ENCODE measurements at regions not wholly inside any gene's neighbourhood (a gene's known extent, or its start where the extent isn't known, plus 50 kb on each side); places are given as distances from the start of the nearest gene placed in this dataset.

- peak overlapping the region in 1 of 10 donors; percentile 18 for H3K27ac Mint-ChIP-seq
- no peak overlapping the region for H3K4me3 Mint-ChIP-seq
- no peaks in the 10 kb centered on the region for H3K27me3 Mint-ChIP-seq
- peaks cover 0 to 12% (median 6%) of the 10 kb centered on the region in 9 donors for H3K9me3 Mint-ChIP-seq
- POLR2A ChIA-PET: no interaction called here
- DNase-seq (no peak), ATAC-seq (no peak)
- peaks cover 2 to 7% (median 6%) of the 10 kb centered on the region in 3 donors for H3K36me3 Mint-ChIP-seq
- H3K4me1 Mint-ChIP-seq: peaks cover 0 to 6% (median 2%) of the 10 kb centered on the region in 4 donors
These were observed 94.3 kb upstream of the PGRMC2 start for GRCh38 chr4:128381748-128382559.

- no peak overlapping the region for H3K27ac Mint-ChIP-seq
- POLR2A ChIA-PET: no interaction called here
- peaks cover 0 to 6% (median 2%) of the 10 kb centered on the region in 4 donors for H3K4me1 Mint-ChIP-seq
- ATAC-seq: no peak
- peaks cover 0 to 22% (median 14%) of the 10 kb centered on the region in 9 donors for H3K9me3 Mint-ChIP-seq
- DNase-seq: no peak
- H3K36me3 Mint-ChIP-seq: peaks cover 2 to 16% (median 6%) of the 10 kb centered on the region in 3 donors
- H3K4me3 Mint-ChIP-seq: no peak overlapping the region
- H3K27me3 Mint-ChIP-seq: no peaks in the 10 kb centered on the region
These were observed 92.7 kb upstream of the PGRMC2 start for GRCh38 chr4:128380306-128380705.

GRCh38 chr4:128379860-128380259, 92.2 kb upstream of the PGRMC2 start:
- Mint-ChIP-seq H3K4me1 (peaks cover 0 to 6% (median 2%) of the 10 kb centered on the region in 4 donors), H3K4me3 (no peak overlapping the region), H3K27me3 (no peaks in the 10 kb centered on the region), H3K36me3 (peaks cover 2 to 19% (median 6%) of the 10 kb centered on the region in 3 donors), H3K9me3 (peaks cover 0 to 22% (median 14%) of the 10 kb centered on the region in 9 donors), H3K27ac (no peak overlapping the region)
- POLR2A ChIA-PET: no interaction called here
- no peak for DNase-seq
- ATAC-seq: no peak

- Mint-ChIP-seq H3K9me3 (peaks cover 0 to 22% (median 14%) of the 10 kb centered on the region in 9 donors), H3K4me3 (no peak overlapping the region), H3K27ac (no peak overlapping the region), H3K36me3 (peaks cover 2 to 19% (median 6%) of the 10 kb centered on the region in 3 donors), H3K4me1 (peaks cover 0 to 6% (median 2%) of the 10 kb centered on the region in 4 donors), H3K27me3 (no peaks in the 10 kb centered on the region)
- DNase-seq (no peak), ATAC-seq (no peak)
- POLR2A ChIA-PET: no interaction called here
These were observed 91.1 kb upstream of the PGRMC2 start for GRCh38 chr4:128378668-128379067.

GRCh38 chr4:128376958-128377357, 89.3 kb upstream of the PGRMC2 start:
- no peak overlapping the region for H3K27ac Mint-ChIP-seq
- ATAC-seq: no peak

GRCh38 chr4:128376303-128376702, 88.7 kb upstream of the PGRMC2 start:
- ATAC-seq (no peak), DNase-seq (no peak)
- H3K27ac Mint-ChIP-seq: no peak overlapping the region
- H3K27me3 Mint-ChIP-seq: no peaks in the 10 kb centered on the region
- H3K9me3 Mint-ChIP-seq: peaks cover 0 to 22% (median 14%) of the 10 kb centered on the region in 9 donors
- POLR2A ChIA-PET: no interaction called here
- H3K4me1 Mint-ChIP-seq: peaks cover 0 to 6% (median 2%) of the 10 kb centered on the region in 4 donors
- H3K4me3 Mint-ChIP-seq: no peak overlapping the region
- H3K36me3 Mint-ChIP-seq: peaks cover 0 to 19% (median 2%) of the 10 kb centered on the region in 3 donors

More at GRCh38 chr4:128376958-128377357, 89.3 kb upstream of the PGRMC2 start:
- peaks cover 0 to 19% (median 2%) of the 10 kb centered on the region in 3 donors for H3K36me3 Mint-ChIP-seq
- no peak for DNase-seq
- H3K27me3 Mint-ChIP-seq: no peaks in the 10 kb centered on the region
- H3K4me1 Mint-ChIP-seq: peaks cover 0 to 6% (median 2%) of the 10 kb centered on the region in 4 donors
- peaks cover 0 to 22% (median 14%) of the 10 kb centered on the region in 9 donors for H3K9me3 Mint-ChIP-seq
- H3K4me3 Mint-ChIP-seq: no peak overlapping the region
- POLR2A ChIA-PET: no interaction called here

GRCh38 chr4:128373628-128374027, 86.0 kb upstream of the PGRMC2 start:
- ATAC-seq: no peak
- no peaks in the 10 kb centered on the region for H3K4me1 Mint-ChIP-seq
- H3K9me3 Mint-ChIP-seq: peaks cover 0 to 31% (median 14%) of the 10 kb centered on the region in 9 donors
- no peak overlapping the region for H3K27ac Mint-ChIP-seq
- H3K36me3 Mint-ChIP-seq: peaks cover 2 to 25% (median 6%) of the 10 kb centered on the region in 3 donors
- POLR2A ChIA-PET: no interaction called here
- no peaks in the 10 kb centered on the region for H3K27me3 Mint-ChIP-seq
- DNase-seq: no peak
- no peak overlapping the region for H3K4me3 Mint-ChIP-seq

GRCh38 chr4:128371876-128372275, 84.3 kb upstream of the PGRMC2 start:
- H3K4me3 Mint-ChIP-seq: no peak overlapping the region
- no peak for DNase-seq
- POLR2A ChIA-PET: no interaction called here
- peaks cover 0 to 19% (median 15%) of the 10 kb centered on the region in 9 donors for H3K9me3 Mint-ChIP-seq
- no peaks in the 10 kb centered on the region for H3K27me3 Mint-ChIP-seq
- ATAC-seq: no peak
- H3K4me1 Mint-ChIP-seq: no peaks in the 10 kb centered on the region
- peaks cover 4 to 22% (median 18%) of the 10 kb centered on the region in 3 donors for H3K36me3 Mint-ChIP-seq
- no peak overlapping the region for H3K27ac Mint-ChIP-seq

GRCh38 chr4:128371001-128371777, 83.6 kb upstream of the PGRMC2 start:
- no peak for DNase-seq
- Mint-ChIP-seq H3K9me3 (peaks cover 0 to 15% (median 8%) of the 10 kb centered on the region in 9 donors), H3K36me3 (peaks cover 4 to 18% (median 17%) of the 10 kb centered on the region in 3 donors), H3K27me3 (no peaks in the 10 kb centered on the region), H3K27ac (no peak overlapping the region), H3K4me1 (no peaks in the 10 kb centered on the region), H3K4me3 (no peak overlapping the region)
- ATAC-seq: no peak
- POLR2A ChIA-PET: no interaction called here

GRCh38 chr4:128366212-128366611, 78.6 kb upstream of the PGRMC2 start:
- peaks cover 4 to 18% (median 10%) of the 10 kb centered on the region in 3 donors for H3K36me3 Mint-ChIP-seq
- peaks cover 0 to 9% (median 5%) of the 10 kb centered on the region in 9 donors for H3K9me3 Mint-ChIP-seq
- H3K4me1 Mint-ChIP-seq: no peaks in the 10 kb centered on the region
- DNase-seq (no peak), ATAC-seq (no peak)
- H3K27ac Mint-ChIP-seq: no peak overlapping the region
- H3K27me3 Mint-ChIP-seq: no peaks in the 10 kb centered on the region
- no peak overlapping the region for H3K4me3 Mint-ChIP-seq
- POLR2A ChIA-PET: no interaction called here

- H3K9me3 Mint-ChIP-seq: peaks cover 0 to 6% (median 3%) of the 10 kb centered on the region in 9 donors
- no peaks in the 10 kb centered on the region for H3K4me1 Mint-ChIP-seq
- H3K27me3 Mint-ChIP-seq: no peaks in the 10 kb centered on the region
- H3K4me3 Mint-ChIP-seq: no peak overlapping the region
- no peak overlapping the region for H3K27ac Mint-ChIP-seq
- POLR2A ChIA-PET: no interaction called here
- H3K36me3 Mint-ChIP-seq: peaks cover 3 to 16% (median 5%) of the 10 kb centered on the region in 3 donors
- DNase-seq (no peak), ATAC-seq (no peak)
These were observed 77.0 kb upstream of the PGRMC2 start for GRCh38 chr4:128364565-128364964.

- DNase-seq (no peak), ATAC-seq (no peak)
- peaks cover 0 to 6% (median 3%) of the 10 kb centered on the region in 9 donors for H3K9me3 Mint-ChIP-seq
- H3K4me3 Mint-ChIP-seq: no peak overlapping the region
- no peaks in the 10 kb centered on the region for H3K4me1 Mint-ChIP-seq
- POLR2A ChIA-PET: no interaction called here
- H3K36me3 Mint-ChIP-seq: peaks cover 2 to 16% (median 4%) of the 10 kb centered on the region in 3 donors
- no peaks in the 10 kb centered on the region for H3K27me3 Mint-ChIP-seq
- H3K27ac Mint-ChIP-seq: no peak overlapping the region
These were observed 76.4 kb upstream of the PGRMC2 start for GRCh38 chr4:128363966-128364365.

- Mint-ChIP-seq H3K36me3 (peaks cover 2 to 5% (median 4%) of the 10 kb centered on the region in 3 donors), H3K27ac (no peak overlapping the region), H3K4me3 (no peak overlapping the region), H3K9me3 (peaks cover 0 to 3% (median 0%) of the 10 kb centered on the region in 9 donors), H3K4me1 (no peaks in the 10 kb centered on the region), H3K27me3 (no peaks in the 10 kb centered on the region)
- DNase-seq (no peak), ATAC-seq (no peak)
- POLR2A ChIA-PET: no interaction called here
These were observed 75.1 kb upstream of the PGRMC2 start for GRCh38 chr4:128362760-128363159.

Data from naive thymus-derived CD8-positive, alpha-beta T cell (primary cell).